Tibial nerve (tissue), 4 donors: ENCODE measurements at regions not wholly inside any gene's neighbourhood (a gene's known extent, or its start where the extent isn't known, plus 50 kb on each side); places are given as distances from the start of the nearest gene placed in this dataset.

Experiments
- EP300 ChIP-seq, 2 donors: sonication (generic); formaldehyde crosslinking; IDR thresholded peaks; one replicate each; pipeline ENCODE4 v1.6.1; 2017; ENCODE audit warnings: antibody characterized with exemption in 2 of 2, mild to moderate bottlenecking in 1 of 2
- POLR2A ChIP-seq, 2 donors: fragments of 450-650 bp; IDR thresholded peaks; one replicate each; pipeline ENCODE4 v1.6.1; 2017; ENCODE audit warnings: antibody characterized with exemption in 2 of 2, mild to moderate bottlenecking in 2 of 2, moderate library complexity in 2 of 2
- TF ChIP-seq, protein P1 (sequence below), 5 experiments: fragments of 200-600 bp in 3 of 5; fragments of 450-650 bp in 2 of 5; sonication (generic) in 3 of 5; IDR thresholded peaks; one replicate each; pipeline ENCODE4 v1.5.1; 2016 to 2019; ENCODE audit warnings: antibody characterized with exemption in 5 of 5, mild to moderate bottlenecking in 3 of 5, moderate library complexity in 2 of 5

DNA sequence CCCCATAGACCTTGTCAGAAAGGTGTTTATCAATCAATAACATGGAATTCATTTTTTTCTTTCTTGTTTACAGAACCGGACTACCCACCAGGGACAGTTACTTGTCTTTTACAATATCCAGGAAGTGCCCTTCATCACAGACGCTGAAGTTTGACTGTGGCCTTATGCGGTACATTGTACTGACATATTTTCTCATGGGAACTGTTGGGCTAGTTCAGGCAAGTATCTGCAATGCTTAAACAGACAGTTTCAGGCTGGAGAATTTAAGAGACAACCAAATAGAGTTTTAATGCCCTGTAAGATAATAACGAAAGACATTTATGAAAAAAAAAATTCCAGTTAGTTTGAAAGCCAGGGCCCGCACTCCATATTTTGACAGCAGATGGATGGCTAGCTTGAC lies 246.4 kb downstream of the GATA3 start:
- TF ChIP-seq POLR2A (IDR thresholded peaks at IDR 0.05), result no peak
- TF ChIP-seq, protein P1, sequence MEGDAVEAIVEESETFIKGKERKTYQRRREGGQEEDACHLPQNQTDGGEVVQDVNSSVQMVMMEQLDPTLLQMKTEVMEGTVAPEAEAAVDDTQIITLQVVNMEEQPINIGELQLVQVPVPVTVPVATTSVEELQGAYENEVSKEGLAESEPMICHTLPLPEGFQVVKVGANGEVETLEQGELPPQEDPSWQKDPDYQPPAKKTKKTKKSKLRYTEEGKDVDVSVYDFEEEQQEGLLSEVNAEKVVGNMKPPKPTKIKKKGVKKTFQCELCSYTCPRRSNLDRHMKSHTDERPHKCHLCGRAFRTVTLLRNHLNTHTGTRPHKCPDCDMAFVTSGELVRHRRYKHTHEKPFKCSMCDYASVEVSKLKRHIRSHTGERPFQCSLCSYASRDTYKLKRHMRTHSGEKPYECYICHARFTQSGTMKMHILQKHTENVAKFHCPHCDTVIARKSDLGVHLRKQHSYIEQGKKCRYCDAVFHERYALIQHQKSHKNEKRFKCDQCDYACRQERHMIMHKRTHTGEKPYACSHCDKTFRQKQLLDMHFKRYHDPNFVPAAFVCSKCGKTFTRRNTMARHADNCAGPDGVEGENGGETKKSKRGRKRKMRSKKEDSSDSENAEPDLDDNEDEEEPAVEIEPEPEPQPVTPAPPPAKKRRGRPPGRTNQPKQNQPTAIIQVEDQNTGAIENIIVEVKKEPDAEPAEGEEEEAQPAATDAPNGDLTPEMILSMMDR (IDR thresholded peaks at IDR 0.05), result no peak
- no peak for TF ChIP-seq EP300 (IDR thresholded peaks at IDR 0.05)
